NCI-H2227 treated with DMSO at 0.1 percent for 48 hours (cell line): ENCODE measurements at regions not wholly inside any gene's neighbourhood (a gene's known extent, or its start where the extent isn't known, plus 50 kb on each side); places are given as distances from the start of the nearest gene placed in this dataset.
"Not testable (repeated sequence)": the region's sequence is repeated elsewhere in the genome, so short reads cannot be mapped to it uniquely, and the experiment has no call there.

Experiments used
- DNase-seq: peaks from one replicate; lab custom pipeline; 2025; lab: John Stamatoyannopoulos, UW

GRCh38 chr12:89775986-89776365, 67.3 kb upstream of the ATP2B1 start:
- no peak for DNase-seq

DNA sequence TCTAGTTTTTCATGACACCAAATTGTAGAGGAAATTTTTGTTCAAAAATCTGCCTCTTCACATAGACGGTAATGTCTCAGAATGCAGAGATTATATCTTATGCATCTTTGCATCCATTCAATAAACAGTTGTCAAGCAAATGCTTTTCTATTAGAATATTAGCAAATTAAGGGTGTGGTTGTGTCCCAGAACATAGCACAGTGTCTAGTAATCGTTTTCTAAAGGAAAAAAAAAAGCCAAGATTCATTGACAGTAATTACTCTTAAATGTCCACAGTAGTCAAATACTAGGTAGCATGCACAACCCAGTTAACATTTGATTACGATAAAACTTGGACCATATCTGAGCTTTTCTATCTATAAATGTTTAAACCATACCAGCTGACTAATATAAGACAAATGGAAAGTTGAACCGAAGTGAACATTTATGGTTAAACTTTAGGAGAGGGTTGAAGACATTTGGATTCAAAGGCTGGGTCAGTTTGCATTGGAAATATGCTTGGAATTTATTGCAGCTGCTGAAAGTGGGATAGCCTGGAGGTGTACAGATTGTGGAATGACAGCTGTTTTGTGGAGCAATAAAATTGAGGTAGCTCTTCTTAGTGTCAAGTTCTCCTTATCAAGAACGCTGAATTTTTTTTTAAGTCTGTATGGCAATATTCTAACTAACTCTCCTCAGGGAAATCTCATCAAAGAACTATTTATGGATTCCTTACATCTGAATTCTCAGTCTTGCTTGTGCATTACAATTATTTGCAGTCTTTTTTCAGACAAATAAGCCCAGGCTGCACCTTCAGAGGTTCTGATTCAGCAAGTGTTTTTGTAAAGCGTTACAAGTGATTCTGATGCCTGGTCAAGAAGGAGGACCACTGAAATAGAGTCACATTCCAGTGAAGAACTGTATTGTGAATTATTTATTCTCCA, 66.7 kb upstream of the ATP2B1 start:
- no peak for DNase-seq

- DNase-seq: no peak
These were observed 66.0 kb upstream of the ATP2B1 start for GRCh38 chr12:89774645-89775044.

DNA sequence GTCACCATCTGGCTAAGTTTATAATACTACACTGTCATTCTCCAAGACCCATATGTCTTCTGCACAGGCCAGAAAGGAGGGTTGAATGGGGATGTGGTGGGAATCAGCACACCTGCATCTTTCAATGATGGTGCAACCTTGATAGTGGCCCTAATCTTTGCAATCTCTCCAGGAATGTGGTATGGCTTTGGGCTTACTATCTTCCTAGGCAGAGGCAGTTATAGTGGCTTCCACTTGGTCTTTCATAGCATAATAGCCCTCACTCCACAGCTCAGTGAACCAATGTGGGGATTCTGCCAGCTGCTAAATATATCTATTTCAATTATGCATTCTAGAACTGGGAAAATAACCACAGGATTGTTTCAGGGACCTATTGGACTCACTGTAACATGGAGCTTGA, 61.8 kb upstream of the ATP2B1 start:
- DNase-seq: no peak

DNA sequence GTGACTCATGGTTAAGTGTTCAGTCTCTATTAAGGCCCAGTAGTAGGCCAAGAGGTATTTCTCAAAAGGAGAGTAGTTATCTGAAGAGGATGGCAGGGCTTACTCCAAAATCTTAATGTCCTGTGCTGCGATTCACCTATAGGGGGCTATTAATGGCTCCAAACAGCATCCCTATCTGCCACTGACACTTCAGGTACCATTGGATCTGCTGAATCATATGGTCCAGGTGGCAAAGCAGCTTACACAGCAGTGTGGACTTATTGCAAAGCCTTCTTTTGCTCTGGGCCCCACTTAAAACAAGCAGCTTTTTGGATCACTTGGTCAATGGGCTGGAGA, 60.8 kb upstream of the ATP2B1 start:
- DNase-seq: no peak

DNA sequence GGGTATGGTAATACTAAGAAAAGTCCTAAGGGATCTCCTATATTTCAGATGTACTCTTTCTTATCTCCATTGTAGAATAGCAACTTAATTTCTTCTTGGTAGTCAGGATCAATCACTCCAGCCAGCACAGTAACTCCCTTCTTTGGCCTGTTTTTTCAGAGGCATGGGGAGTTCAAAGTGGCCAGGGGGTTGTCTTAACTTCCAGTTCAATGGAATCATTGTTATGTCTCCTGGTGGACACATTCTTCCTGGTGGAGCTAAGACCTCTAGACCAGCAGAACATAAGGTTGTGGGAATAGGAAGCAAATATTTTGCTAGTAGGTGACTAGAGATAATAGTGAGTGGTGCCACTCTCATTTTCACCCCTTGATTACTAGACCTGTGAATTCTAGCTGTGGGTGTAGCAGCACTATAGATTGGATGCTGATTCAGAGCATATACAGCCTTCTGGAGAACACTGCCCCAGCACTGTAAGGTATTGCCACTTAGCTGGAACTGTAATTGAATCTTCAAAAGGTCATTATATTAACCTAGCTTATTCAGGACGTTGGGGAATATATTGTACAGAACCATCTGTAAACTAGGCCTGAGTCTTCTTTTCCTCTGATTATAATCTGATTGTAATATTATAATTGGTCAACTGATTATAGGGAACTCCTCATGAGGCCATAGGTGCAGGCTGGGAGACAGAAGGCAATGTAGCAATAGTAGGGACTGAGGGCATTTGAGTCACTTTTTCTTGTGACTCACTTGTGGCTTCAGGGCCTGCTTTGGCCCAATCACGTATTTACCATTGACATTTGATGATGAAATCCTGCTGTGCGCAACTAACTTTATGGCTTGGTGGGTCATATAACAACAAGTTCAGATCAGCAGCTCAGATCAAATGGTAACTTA, 60.2 kb upstream of the ATP2B1 start:
- no peak for DNase-seq

DNA sequence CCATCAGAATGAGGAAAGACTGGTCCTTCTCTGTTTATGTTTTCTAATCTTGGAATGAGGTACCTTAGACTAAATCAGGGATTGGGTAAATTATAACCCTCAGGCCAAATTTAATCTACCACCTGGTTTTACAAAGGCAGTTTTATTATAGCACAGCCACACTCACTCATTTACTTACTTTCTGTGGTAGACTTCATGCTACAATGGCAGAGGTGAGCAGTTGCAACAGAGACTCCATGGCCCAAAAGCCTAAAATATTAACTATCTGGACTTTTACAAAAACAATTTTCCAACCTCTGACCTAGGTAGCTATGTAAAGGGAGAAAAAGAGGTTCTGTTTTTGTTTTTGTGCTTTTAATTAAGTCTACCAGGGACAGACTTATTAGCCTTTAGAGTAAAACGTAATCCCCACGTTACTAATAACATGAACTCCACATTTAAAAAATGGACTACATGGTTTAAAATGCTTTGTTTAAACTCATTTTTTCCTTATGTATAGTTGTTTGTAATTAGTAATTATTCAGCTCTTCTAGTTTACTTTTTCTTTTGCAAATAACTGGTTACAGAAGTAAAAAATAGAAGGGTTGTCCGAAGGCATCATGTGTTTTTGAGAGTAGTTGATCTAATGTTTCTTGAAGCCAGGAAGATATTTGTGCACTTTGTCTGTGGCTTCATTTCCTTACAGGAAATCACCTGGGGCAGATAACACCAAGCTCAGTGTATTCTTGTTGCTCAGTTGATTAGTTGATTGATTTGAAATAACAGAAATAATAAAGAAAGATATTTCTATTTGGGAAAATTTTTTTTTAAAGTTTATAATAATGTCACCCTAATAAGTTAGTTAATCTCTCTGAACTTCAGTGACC, 57.6 kb upstream of the ATP2B1 start:
- DNase-seq: no peak

DNA sequence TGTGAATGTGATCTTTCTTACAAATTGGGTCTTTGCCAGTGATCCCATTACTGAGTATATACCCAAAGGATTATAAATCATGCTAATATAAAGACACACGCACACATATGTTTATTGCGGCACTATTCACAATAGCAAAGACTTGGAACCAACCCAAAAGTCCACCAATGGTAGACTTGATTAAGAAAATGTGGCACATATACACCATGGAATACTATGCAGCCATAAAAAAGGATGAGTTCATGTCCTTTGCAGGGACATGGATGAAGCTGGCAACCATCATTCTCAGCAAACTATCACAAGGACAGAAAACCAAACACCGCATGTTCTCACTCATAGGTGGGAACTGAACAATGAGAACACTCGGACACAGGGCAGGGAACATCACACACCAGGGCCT, 55.5 kb upstream of the ATP2B1 start:
- not testable (repeated sequence) for DNase-seq

- DNase-seq: no peak
These were observed 54.0 kb upstream of the ATP2B1 start for GRCh38 chr12:89762498-89763170.

DNA sequence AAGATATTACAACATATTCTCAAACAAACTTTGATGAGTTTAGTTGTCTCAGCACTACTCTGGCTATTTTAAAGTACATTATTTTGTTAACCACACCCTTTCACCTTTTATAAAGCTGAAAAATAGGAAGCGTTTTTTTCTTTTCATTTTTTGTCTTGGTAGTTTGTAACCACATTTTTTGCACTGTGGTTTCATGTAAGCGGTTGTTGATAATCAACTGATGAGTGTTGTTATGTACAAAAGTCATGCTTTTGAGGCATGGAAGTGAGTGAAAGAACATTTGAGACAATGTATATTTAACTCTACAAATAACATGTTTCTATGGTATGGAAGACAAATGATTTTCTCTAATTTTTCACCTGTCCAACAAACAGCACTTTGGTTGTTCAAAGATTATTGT, 52.1 kb upstream of the ATP2B1 start:
- no peak for DNase-seq
